NCI-H128 (cell line): ENCODE measurements at regions not wholly inside any gene's neighbourhood (a gene's known extent, or its start where the extent isn't known, plus 50 kb on each side); places are given as distances from the start of the nearest gene placed in this dataset.

Experiments used
- DNase-seq: peaks from one replicate; lab custom pipeline; 2025; ENCODE audit not compliant: unreplicated experiment; lab: John Stamatoyannopoulos, UW

GRCh38 chr5:165920655-165921054 lies 2370.8 kb upstream of the WWC1 start:
- DNase-seq, result no peak

- DNase-seq, result no peak
Measured at GRCh38 chr5:165928971-165929370, 2362.5 kb upstream of the WWC1 start.

- DNase-seq, result no peak
Measured at GRCh38 chr5:165940541-165940940, 2350.9 kb upstream of the WWC1 start.

GRCh38 chr5:165956854-165957253 lies 2334.6 kb upstream of the WWC1 start:
- no peak for DNase-seq

GRCh38 chr5:165981671-165982070 lies 2309.8 kb upstream of the WWC1 start:
- no peak for DNase-seq

- no peak for DNase-seq
Measured at GRCh38 chr5:165996201-165996875, 2295.1 kb upstream of the WWC1 start.

- DNase-seq, result no peak
Measured at GRCh38 chr5:165999693-166000320, 2291.6 kb upstream of the WWC1 start.

- DNase-seq, result no peak
Measured at GRCh38 chr5:166004006-166004405, 2287.4 kb upstream of the WWC1 start.

GRCh38 chr5:166013415-166013814 lies 2278.0 kb upstream of the WWC1 start:
- no peak for DNase-seq

- DNase-seq, result no peak
Measured at GRCh38 chr5:166014256-166014655, 2277.2 kb upstream of the WWC1 start.

- DNase-seq, result no peak
Measured at GRCh38 chr5:166018716-166019115, 2272.7 kb upstream of the WWC1 start.

GRCh38 chr5:166022065-166022464 lies 2269.4 kb upstream of the WWC1 start:
- no peak for DNase-seq

GRCh38 chr5:166024970-166025369 lies 2266.5 kb upstream of the WWC1 start:
- DNase-seq, result no peak

GRCh38 chr5:166027582-166027981 lies 2263.9 kb upstream of the WWC1 start:
- no peak for DNase-seq

- DNase-seq, result no peak
Measured at GRCh38 chr5:166031926-166032325, 2259.5 kb upstream of the WWC1 start.

GRCh38 chr5:166032601-166033000 lies 2258.8 kb upstream of the WWC1 start:
- DNase-seq, result no peak

GRCh38 chr5:166045961-166046360 lies 2245.5 kb upstream of the WWC1 start:
- no peak for DNase-seq

GRCh38 chr5:166046956-166047355 lies 2244.5 kb upstream of the WWC1 start:
- no peak for DNase-seq

GRCh38 chr5:166050531-166050930 lies 2240.9 kb upstream of the WWC1 start:
- DNase-seq, result no peak

- no peak for DNase-seq
Measured at GRCh38 chr5:166058660-166059059, 2232.8 kb upstream of the WWC1 start.

- DNase-seq, result no peak
Measured at GRCh38 chr5:166062094-166062493, 2229.4 kb upstream of the WWC1 start.

- no peak for DNase-seq
Measured at GRCh38 chr5:166062719-166063118, 2228.7 kb upstream of the WWC1 start.

- DNase-seq, result no peak
Measured at GRCh38 chr5:166063261-166063660, 2228.2 kb upstream of the WWC1 start.
